ENCODE measurements at regions not wholly inside any gene's neighbourhood (a gene's known extent, or its start where the extent isn't known, plus 50 kb on each side); places are given as distances from the start of the nearest gene placed in this dataset.

- TF ChIP-seq CREB1 (CRISPR knock-in tag; IDR thresholded peaks at IDR 0.05; ENCODE audit: low read depth) (no peak), REST (IDR thresholded peaks at IDR 0.05; ENCODE audit: unreplicated experiment) (no peak), NANOG (IDR thresholded peaks at IDR 0.05; ENCODE audit: borderline replicate concordance) (no peak), ETS1 (IDR thresholded peaks at IDR 0.05) (no peak), JUNB (IDR thresholded peaks at IDR 0.05; ENCODE audit: unreplicated experiment) (no peak)
These were observed 69.4 kb upstream of the SSBP2 start (continued) for GRCh38 chr5:81820318-81820636.

GRCh38 chr5:81819556-81820317 lies 68.8 kb upstream of the SSBP2 start:
- Histone ChIP-seq H2AFZ (peak overlapping the region; percentile 84; the same call in 1 of the 2 replicates), H3F3A (replicated peaks; ENCODE audit: low read depth) (no peaks in the 10 kb centered on the region), H3K27me3 (ENCODE audit: insufficient read depth) (no peaks in the 10 kb centered on the region), H4K20me1 (replicated peaks; ENCODE audit: insufficient read depth) (no peaks in the 10 kb centered on the region), H3K36me3 (ENCODE audit: insufficient read depth) (no peaks in the 10 kb centered on the region), H3K79me2 (replicated peaks; ENCODE audit: insufficient read depth) (no peaks in the 10 kb centered on the region), H3K9me2 (ENCODE audit: insufficient read depth) (no peaks in the 10 kb centered on the region), H3K4me2 (no peak overlapping the region), H3K27ac (ENCODE audit: low read depth) (no peak overlapping the region), H3K4me1 (ENCODE audit: insufficient read depth) (no peaks in the 10 kb centered on the region), H3K4me3 (no peak overlapping the region)
- H3K36me3 Mint-ChIP-seq (ENCODE audit: low read depth), result peaks cover 9% of the 10 kb centered on the region; the same call in 1 of the 3 replicates
- no peak for TF ChIP-seq POLR2AphosphoS5 (IDR thresholded peaks at IDR 0.05; ENCODE audit: low read depth)
- no peak for DNase-seq (ENCODE audit: low spot score)
- H3K4me3 Mint-ChIP-seq, result no peak overlapping the region
- peaks cover 12% of the 10 kb centered on the region for H3K9me3 Mint-ChIP-seq
- H3K27ac Mint-ChIP-seq, result no peak overlapping the region
- no peak for ATAC-seq
- H3K4me1 Mint-ChIP-seq, result peaks cover 4% of the 10 kb centered on the region; the same call in 1 of the 3 replicates
- peaks cover 5% of the 10 kb centered on the region for H3K27me3 Mint-ChIP-seq (ENCODE audit: insufficient read depth, low read depth, poor library complexity)

- H3K27ac ChIP-seq (ENCODE audit: low read depth), result no peak overlapping the region
- Mint-ChIP-seq H3K27ac (no peak overlapping the region), H3K4me3 (no peak overlapping the region), H3K4me1 (0 out of 3 replicates have a peak, but pooled peaks cover 2% of the 10 kb centered on the region), H3K27me3 (ENCODE audit: insufficient read depth, low read depth, poor library complexity) (peaks cover 3% of the 10 kb centered on the region), H3K9me3 (peaks cover 8% of the 10 kb centered on the region), H3K36me3 (ENCODE audit: low read depth) (0 out of 3 replicates have a peak, but pooled peaks cover 7% of the 10 kb centered on the region)
- no peak overlapping the region for H2AFZ ChIP-seq
- H3K4me2 ChIP-seq, result no peak overlapping the region
- DNase-seq (ENCODE audit: low spot score) (no peak), ATAC-seq (no peak)
- H3K9me2 ChIP-seq (ENCODE audit: insufficient read depth), result no peaks in the 10 kb centered on the region
- no peaks in the 10 kb centered on the region for H3K27me3 ChIP-seq (ENCODE audit: insufficient read depth)
- no peaks in the 10 kb centered on the region for H3K36me3 ChIP-seq (ENCODE audit: insufficient read depth)
- H3K4me1 ChIP-seq (ENCODE audit: insufficient read depth), result no peaks in the 10 kb centered on the region
- no peak for TF ChIP-seq NANOG (IDR thresholded peaks at IDR 0.05; ENCODE audit: borderline replicate concordance)
- TF ChIP-seq POLR2AphosphoS5 (IDR thresholded peaks at IDR 0.05; ENCODE audit: low read depth), result no peak
- no peak for TF ChIP-seq ZNF462 (CRISPR knock-in tag; IDR thresholded peaks at IDR 0.05)
- H3K4me3 ChIP-seq, result no peak overlapping the region
- H3K79me2 ChIP-seq (replicated peaks; ENCODE audit: insufficient read depth), result no peaks in the 10 kb centered on the region
- no peaks in the 10 kb centered on the region for H4K20me1 ChIP-seq (replicated peaks; ENCODE audit: insufficient read depth)
- no peaks in the 10 kb centered on the region for H3F3A ChIP-seq (replicated peaks; ENCODE audit: low read depth)
These were observed 67.1 kb upstream of the SSBP2 start for GRCh38 chr5:81817980-81818379.

All from GM23338 (cell line).